AG09319 (cell line): ENCODE measurements at regions not wholly inside any gene's neighbourhood (a gene's known extent, or its start where the extent isn't known, plus 50 kb on each side); places are given as distances from the start of the nearest gene placed in this dataset.

Experiments
- DNase-seq: peaks from one replicate; pipeline ENCODE4 v3.0.0-alpha.2; 2010; ENCODE audit warnings: low read depth; ENCODE audit errors: extremely low read depth
- CTCF ChIP-seq: IDR thresholded peaks from 2 replicates; pipeline ENCODE4 v1.5.1; 2011; ENCODE audit warnings: low read depth, mild to moderate bottlenecking, inconsistent platforms, low read length, moderate library complexity

GRCh38 chr10:124224331-124225028 lies 131.1 kb upstream of the CHST15 start:
- TF ChIP-seq CTCF = no peak
- DNase-seq = no peak

DNA sequence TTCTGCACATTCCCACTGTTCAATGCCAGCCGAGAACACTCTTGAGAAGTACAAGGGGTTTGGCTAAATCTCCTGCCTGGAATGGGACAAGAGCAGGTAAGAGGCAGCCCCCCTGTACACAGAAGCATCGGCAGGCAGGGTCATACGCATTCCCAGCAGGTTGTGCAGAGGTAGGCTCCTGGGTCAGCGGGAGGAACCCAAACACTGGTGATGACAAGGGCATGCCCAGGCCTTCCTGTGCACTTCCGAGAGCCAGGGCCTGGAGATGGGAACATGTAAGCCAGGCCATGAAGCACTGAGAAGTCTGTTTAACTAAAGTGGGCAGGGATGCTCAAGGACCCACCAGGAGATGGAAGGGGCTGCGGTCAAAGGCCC lies 130.3 kb upstream of the CHST15 start:
- no peak for DNase-seq

GRCh38 chr10:124222988-124223710 lies 129.8 kb upstream of the CHST15 start:
- no peak for DNase-seq
- TF ChIP-seq CTCF = no peak

More for the DNA sequence above, 130.3 kb upstream of the CHST15 start:
- no peak for TF ChIP-seq CTCF

GRCh38 chr10:124222318-124222987 lies 129.1 kb upstream of the CHST15 start:
- DNase-seq = no peak
- no peak for TF ChIP-seq CTCF

- no peak for TF ChIP-seq CTCF
- DNase-seq = no peak
Observed at GRCh38 chr10:124221356-124222317, 128.2 kb upstream of the CHST15 start.

DNA sequence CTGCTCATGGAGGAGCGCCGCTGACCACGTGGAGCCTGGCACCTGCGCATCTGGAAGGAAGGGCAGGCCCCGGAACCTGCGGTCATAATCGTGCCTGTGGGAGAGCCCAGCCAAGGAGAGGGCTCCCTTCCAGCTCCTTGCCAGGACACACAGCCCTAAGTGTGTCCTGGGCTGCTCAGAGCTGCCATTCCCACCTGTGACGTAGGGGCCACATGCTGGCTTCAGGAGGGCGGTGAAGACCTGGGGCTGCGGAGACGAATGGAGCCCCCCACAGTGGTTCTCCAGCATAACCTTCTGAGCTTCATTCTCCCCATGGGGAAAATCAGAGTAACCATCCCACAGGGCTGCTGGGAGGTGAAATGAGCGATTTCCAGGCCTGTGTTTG lies 127.6 kb upstream of the CHST15 start:
- no peak for TF ChIP-seq CTCF
- DNase-seq = no peak
